D721Med (cell line): ENCODE measurements at regions not wholly inside any gene's neighbourhood (a gene's known extent, or its start where the extent isn't known, plus 50 kb on each side); places are given as distances from the start of the nearest gene placed in this dataset.

Experiments
- DNase-seq: peaks from one replicate; pipeline ENCODE4 v3.0.0; 2011; ENCODE audit warnings: low spot score; ENCODE audit not compliant: insufficient read length
- FAIRE-seq: peaks from 2 replicates; lab custom pipeline; 2011; peaks lifted over from hg19 to GRCh38; lab: Jason Lieb, UNC
- TF ChIP-seq, protein P1 (sequence below): IDR thresholded peaks from 2 replicates; pipeline ENCODE4 v1.5.1; 2012; ENCODE audit warnings: mild to moderate bottlenecking, control low read depth; ENCODE audit not compliant: insufficient read depth; ENCODE audit errors: missing control alignments

DNA sequence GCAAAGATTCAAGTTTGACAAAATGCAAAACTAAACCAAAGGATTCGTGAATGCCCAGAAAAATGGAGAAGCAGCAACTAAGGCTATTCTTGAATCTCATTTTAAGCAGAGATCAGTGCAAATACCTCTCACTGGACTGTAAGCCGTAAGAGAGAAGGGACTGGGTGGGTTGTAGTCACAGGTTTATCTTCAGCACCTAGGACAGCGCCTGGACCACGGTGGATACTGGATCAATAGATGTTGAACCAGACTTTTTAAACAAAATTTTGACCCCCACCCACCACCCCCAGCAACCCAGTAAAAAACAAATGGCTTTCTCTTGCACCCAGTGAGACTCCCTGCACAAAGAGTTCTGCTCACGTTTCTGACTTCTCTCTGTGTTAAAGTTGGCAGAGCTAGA is 347.1 kb downstream of the AJAP1 start:
- DNase-seq (no peak), FAIRE-seq (no peak)
- TF ChIP-seq, protein P1, sequence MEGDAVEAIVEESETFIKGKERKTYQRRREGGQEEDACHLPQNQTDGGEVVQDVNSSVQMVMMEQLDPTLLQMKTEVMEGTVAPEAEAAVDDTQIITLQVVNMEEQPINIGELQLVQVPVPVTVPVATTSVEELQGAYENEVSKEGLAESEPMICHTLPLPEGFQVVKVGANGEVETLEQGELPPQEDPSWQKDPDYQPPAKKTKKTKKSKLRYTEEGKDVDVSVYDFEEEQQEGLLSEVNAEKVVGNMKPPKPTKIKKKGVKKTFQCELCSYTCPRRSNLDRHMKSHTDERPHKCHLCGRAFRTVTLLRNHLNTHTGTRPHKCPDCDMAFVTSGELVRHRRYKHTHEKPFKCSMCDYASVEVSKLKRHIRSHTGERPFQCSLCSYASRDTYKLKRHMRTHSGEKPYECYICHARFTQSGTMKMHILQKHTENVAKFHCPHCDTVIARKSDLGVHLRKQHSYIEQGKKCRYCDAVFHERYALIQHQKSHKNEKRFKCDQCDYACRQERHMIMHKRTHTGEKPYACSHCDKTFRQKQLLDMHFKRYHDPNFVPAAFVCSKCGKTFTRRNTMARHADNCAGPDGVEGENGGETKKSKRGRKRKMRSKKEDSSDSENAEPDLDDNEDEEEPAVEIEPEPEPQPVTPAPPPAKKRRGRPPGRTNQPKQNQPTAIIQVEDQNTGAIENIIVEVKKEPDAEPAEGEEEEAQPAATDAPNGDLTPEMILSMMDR, result no peak

DNA sequence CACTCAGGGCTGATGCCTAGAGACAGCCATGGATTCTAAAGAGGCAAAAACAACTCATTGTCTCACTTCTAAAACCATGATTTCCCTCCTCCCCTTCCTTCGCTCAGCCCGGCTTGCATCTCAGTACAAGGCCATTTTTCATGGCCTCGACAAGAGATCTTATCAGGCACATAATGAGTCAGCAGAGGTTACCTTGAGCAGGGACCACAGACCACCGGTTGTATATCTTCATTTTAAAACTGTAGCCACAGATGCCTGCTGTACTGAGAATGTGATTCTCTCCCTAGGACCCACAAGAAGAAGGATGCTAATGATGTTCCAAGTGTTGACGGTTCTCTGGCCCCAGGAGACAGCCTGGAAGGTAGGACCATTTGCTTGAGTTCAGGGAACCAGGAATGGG is 331.9 kb downstream of the AJAP1 start:
- TF ChIP-seq, protein P1, result no peak
- FAIRE-seq, result no peak
- DNase-seq, result no peak

DNA sequence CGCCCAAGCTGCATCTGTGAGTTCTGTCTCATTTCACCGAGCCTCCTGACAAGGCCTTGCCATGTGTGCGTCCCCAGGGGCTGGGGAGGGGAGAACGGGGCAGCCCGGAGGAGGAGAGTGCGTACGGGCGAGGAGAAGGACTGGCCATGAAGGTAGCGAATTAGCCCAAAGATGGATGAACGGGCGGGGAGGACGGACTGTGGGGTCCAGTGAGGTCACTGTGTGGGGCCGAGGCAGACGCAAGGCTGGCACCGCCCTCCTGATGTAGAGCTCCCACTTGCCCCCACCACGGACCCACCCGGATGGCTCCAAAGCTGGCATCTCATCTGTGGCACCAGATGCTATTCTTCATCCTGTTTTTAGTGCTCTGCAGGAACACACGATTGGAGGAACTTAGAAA is 330.4 kb downstream of the AJAP1 start:
- DNase-seq, result no peak
- TF ChIP-seq, protein P1, result no peak
- no peak for FAIRE-seq

DNA sequence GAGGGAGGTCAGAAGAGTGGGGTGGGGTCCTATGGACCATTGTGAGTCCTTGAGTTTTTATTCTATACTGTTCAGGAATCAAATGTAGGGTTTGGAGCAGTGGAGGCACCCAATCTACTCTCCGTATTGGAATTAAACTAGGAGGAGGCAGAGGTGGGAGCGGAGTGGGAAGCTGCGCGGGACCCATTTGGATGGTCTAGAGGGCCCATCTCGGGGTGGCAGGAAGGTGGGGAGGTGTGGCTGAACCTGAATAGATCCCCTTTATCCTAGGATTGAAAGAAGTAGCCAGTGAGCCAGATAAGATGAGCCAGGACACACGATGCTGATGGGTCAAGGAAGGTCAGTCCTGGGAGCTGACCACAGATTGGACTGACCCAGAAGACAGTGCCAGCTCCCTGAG is 325.8 kb downstream of the AJAP1 start:
- TF ChIP-seq, protein P1, result no peak
- no peak for FAIRE-seq

DNA sequence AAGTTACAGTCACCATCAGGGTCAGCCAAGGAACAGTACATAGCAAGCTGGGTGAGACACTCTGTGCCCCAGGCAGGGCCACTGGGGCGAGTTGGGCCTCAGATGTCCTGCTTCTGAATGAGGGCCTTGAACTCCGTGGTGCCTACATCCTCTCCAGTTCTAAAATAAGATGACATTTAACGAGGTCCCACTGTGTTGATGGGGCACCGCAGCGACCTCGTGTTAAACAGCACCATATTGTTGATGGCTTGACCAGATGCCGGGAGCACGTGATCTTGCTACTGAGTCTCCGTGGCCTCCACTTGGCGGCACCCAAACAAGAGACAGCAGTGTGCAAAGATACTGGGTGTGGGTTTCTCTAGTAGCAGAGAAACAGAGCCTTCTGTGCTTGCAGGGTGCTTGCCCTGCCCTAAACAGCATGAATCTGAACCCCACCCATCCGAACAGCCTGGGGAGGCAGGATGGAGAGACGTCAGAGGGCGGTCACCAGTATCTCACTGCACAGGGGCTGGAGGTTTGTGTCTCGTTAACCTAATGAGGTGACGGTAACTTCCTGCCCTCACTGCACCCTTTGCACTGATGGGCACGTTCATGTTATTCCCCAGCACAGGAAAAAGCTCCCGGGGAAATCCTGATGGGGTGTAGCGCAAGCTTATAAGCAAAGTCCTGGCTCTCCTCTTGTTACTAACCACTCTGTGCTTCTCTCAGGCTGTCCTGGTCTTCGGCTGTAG is 324.4 kb downstream of the AJAP1 start:
- FAIRE-seq (no peak), DNase-seq (no peak)
- TF ChIP-seq, protein P1, result no peak

More for the DNA sequence above, 325.8 kb downstream of the AJAP1 start:
- no peak for DNase-seq

DNA sequence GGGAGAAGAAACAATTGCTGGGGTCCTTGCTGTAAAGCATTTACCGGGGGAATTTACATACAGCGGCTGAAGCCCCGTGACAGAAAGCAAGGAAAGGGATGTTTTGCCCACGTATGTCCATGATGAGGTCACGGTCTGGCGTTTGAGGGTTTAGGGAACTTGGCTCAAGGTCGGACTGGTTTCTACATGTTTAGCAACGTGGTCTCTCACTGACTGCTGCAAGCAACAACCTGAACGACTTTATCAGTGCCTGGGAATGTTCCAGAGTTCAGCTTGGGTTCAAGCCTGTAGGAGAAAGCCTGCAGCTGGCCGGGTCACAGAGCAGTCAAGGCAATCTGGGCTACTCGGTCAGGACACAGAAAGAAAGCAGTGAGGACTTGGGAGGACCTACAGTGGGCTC is 323.3 kb downstream of the AJAP1 start:
- FAIRE-seq, result no peak
- TF ChIP-seq, protein P1, result no peak
- no peak for DNase-seq

DNA sequence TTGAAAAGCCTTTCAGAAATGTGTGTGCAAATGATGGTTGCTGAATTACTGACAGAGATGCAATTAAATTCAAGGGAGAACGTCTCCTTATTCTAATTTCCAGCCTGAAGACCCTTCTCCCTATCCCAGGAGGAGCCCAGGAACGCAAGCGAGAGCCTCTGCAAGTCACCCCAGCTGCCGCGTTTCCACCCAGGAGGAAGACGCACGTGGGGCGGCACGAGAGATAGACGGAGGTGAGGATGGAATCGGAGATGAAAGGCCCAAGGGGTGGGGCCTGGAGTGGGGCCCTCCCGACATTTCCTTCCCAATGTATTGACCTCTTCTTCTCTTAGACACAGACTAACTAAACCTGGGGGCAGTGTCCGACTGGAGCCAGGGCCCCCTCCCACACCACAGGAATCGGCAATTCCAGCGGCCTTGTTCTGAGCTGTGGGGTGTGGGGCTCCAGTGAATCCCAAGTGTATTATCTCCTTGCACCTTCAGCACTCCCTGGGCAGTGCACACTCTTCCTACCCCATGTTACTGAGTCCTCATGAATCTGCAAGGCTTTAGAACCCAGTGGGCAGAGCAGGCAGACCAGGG is 322.5 kb downstream of the AJAP1 start:
- FAIRE-seq (no peak), DNase-seq (no peak)
- TF ChIP-seq, protein P1, result no peak
